A172 (cell line): ENCODE measurements at regions not wholly inside any gene's neighbourhood (a gene's known extent, or its start where the extent isn't known, plus 50 kb on each side); places are given as distances from the start of the nearest gene placed in this dataset.
A peak's percentile ranks its signal among the peaks of the same experiment; 100 is the strongest.
"Not testable (repeated sequence)": the region's sequence is repeated elsewhere in the genome, so short reads cannot be mapped to it uniquely, and the experiment has no call there.

Source experiments
- DNase-seq: peaks from one replicate; pipeline ENCODE4 v3.0.0-alpha.2; 2015; ENCODE audit warnings: low spot score

DNA sequence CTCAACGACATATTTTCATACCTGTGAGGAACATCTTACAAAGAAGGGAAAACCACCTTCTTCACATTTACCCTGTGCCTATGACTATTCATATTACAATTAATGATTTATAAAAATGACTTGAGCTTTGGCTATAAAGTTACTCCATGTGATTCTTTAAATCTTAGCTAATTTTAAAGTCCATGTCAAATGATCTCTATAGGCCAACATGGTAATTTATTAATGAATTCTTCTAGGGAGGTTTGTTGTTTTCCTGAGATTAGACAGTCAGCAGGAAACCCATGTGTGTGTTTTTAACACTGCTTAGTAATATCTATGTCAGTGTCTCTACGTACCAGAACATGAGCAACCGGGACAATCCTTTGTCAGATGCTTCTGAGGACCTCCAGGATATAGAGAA, 307.3 kb downstream of the IPMK start:
- no peak for DNase-seq

DNA sequence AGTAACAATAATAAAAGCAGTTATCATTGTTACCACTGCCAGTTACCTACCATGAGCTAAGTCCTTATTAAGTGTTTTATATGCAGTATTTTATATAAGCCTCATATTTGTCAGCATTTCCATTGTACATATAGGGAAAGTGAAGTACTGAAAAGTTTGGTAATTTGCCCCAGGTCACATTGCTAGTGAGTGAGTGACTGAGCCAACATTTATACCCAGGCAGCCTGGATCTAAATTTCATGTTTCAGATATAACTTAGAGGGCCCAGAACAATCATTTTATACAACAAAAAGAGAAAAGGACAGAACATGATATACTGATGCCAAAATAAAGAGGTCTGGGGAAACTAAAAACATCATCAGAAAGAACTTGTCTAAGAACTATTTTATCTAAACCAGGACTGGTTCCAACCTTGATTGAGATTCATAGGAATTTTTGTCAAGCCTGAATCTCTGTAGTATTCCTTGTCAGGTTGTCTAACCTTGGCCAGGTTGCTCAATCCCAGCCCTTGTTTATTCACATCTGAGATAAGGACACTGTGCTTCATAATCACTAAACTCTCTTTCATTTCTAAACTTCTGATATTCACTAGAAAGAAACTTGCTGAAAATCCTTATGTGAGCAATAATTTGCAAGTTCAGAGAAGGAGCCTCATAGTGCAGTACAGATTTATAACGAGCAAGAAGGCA, 308.2 kb downstream of the IPMK start:
- no peak for DNase-seq

DNA sequence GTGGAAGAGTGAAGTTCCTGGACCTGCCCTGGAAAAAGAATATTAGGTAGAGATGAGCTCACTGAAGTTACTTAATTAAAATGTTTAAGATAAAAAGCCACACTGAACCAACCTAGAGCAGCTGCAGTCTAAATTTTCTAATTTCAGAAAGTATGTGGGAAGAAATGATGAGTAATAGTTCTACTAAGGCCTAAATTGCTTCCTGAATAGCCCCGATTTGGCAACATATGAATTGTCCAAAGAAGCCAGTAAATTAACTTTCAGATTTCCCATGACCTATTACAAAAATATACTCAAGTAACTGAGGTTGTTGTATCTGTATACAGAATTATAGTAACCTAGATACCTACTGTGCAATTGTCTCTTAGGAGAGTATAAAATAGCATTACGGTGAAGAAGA, 312.6 kb downstream of the IPMK start:
- DNase-seq = peak; percentile 55

- no peak for DNase-seq
These were observed 315.0 kb downstream of the IPMK start for GRCh38 chr10:57952741-57953140.

- DNase-seq = no peak
These were observed 317.2 kb downstream of the IPMK start for GRCh38 chr10:57950442-57950974.

- DNase-seq = no peak
These were observed 318.9 kb downstream of the IPMK start for GRCh38 chr10:57948796-57949195.

- no peak for DNase-seq
These were observed 320.9 kb downstream of the IPMK start for GRCh38 chr10:57946833-57947232.

DNA sequence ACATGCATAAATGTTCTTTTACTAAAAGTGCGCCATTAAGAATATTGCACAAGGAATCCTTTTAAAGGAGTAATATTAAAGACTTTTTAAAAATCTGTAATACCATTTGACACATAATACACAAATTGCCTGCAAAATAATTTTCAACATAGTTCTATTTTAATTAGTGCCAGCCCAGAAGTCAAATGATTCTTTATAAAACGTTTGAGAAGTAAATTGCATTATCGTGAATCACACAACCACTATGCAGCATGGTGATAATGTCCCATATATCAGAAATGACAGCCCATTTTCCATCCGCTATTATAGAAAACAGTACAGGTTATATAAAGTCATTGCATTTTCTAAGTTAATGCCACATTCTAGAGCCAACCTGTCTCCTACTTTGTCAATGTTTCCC, 324.0 kb downstream of the IPMK start:
- DNase-seq = no peak

DNA sequence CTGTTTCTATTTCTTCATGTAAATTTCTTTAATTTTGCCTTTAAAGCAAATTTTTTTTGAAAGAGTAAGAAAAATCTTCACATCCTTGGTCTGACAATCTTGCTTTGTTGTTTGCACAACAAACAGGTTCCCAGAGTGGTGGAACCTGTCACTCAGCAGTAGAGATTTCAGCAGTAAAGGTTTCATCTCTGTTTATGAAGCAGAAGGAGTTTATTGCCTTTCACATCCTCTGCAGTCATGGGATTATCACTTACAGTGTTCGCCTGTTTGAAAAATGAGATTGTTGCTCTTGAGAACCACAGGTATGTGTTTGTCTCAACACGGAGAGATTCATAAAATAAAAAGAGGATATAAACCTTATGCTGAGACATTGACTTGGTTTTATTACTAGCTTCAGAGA, 342.6 kb downstream of the IPMK start:
- no peak for DNase-seq

DNA sequence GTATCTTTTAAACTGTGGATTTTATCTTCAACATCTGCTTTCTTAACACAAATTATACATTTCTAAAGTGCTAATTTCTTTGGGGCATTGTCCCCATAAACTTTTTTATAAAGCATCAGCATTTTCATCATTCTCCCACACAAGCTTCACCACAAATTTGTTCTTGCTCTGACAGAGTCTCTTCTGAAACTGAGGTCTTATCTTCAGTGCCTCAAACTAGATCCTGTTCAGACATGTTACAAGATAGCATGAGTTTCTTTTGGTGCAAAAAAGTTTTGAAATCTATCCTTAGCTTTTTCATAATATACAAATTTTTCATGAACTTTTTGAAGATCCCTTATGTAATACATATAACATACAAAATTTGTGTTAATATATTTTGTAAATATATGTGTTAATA, 346.6 kb downstream of the IPMK start:
- no peak for DNase-seq

GRCh38 chr10:57919864-57920263, 347.8 kb downstream of the IPMK start:
- DNase-seq = no peak

GRCh38 chr10:57917019-57917418, 350.7 kb downstream of the IPMK start:
- DNase-seq = no peak

GRCh38 chr10:57905861-57906260, 361.8 kb downstream of the IPMK start:
- no peak for DNase-seq

GRCh38 chr10:57905010-57905409, 362.7 kb downstream of the IPMK start:
- no peak for DNase-seq

GRCh38 chr10:57898231-57898630, 369.5 kb downstream of the IPMK start:
- no peak for DNase-seq

DNA sequence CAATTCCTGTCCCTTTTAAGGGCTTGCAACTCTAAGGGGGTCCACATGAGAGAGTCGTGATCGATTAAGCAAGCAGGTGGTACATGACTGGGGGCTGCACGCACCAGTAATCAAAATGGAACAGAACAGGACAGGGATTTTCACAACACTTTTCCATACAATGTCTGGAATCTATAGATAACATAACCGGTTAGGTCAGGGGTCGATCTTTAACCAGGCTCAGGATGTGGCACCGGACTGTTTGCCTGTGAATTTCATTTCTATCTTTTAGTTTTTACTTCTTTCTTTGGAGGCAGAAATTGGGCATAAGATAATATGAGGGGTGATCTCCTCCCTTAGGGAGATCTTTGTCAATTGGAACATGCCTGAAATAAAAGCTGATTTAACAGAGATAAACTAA, 370.1 kb downstream of the IPMK start:
- DNase-seq = no peak

GRCh38 chr10:57894361-57894760, 373.3 kb downstream of the IPMK start:
- no peak for DNase-seq

- no peak for DNase-seq
These were observed 376.3 kb downstream of the IPMK start for GRCh38 chr10:57891201-57892006.

DNA sequence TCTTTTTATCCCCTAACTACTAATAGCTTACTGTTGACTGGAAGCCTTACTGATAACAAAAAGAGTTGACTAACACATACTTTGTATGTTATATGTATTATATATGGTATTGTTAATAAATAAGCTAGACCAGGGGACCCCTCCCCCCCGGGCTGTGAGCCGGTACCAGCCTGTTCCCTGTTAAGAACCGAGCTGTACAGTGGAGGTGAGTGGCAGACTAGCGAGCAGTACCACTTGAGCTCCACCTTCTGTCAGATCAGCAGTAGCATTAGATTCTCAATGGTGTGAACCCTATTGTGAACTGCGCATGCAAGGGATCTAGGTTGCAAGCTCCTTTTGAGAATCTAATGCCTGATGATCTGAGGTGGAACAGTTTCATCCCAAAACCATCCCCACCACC, 377.0 kb downstream of the IPMK start:
- no peak for DNase-seq

DNA sequence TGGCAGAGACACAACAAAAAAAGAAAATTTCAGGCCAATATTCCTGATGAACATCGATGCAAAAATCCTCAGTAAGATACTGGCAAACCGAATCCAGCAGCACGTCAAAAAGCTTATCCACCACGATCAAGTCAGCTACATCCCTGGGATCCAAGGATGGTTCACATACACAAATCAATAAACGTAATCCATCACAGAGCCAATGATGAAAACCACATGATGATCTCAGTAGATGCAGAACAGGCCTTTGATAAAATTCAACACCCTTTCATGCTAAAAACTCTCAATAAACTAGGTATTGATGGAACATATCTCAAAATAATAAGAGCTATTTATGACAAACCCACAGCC, 382.1 kb downstream of the IPMK start:
- DNase-seq = not testable (repeated sequence)

DNA sequence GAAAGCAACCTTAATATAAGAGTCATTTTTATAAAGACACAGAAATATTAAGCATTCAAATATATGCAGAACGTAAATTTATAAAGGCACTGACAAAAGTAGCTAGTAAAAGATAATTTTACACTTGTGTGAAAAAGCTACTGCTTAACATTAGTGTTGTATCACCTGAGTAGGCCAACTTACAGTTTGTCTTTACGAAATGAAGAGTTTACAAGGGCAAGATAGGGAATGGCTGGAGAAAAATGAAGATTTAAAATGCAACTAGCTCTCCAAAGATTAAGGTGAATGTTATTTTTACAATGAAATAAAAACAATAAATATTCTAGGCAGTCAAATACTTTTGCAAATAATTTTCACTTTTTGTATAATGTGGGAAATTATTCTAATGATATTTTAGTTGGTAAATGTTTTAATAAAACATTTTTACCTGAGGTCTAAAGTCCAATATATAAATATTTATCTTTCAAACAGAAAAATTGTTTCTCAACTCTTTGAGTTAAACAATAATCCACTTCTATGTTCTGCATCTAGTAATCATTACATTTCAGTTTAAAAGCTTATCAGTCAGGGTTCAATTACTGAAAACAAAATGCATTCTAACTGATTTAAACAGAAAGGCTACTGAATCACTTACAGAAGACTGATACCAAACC, 382.6 kb downstream of the IPMK start:
- no peak for DNase-seq

DNA sequence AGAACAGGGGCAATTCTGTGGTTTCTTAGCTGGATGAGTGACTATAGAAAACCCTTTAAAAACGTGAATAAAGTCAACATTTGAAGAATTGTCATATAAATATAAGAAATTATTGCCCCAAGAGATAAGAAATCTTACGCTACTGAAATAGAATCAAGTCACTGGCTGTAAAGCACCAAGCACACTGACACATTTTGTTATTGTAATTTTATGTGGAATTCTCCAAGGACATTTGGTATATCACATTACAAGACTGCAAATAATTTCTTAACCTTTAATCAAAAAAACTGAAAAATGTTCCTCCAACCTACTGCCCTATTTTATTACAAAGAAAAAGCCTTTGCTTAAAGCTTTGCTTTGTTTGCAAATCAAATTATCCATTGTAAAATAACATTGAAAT, 383.3 kb downstream of the IPMK start:
- DNase-seq = no peak
